OCI-LY7 (cell line): ENCODE measurements at regions not wholly inside any gene's neighbourhood (a gene's known extent, or its start where the extent isn't known, plus 50 kb on each side); places are given as distances from the start of the nearest gene placed in this dataset.

Experiments
- EZH2phosphoT487 ChIP-seq: fragments of 200-600 bp; sonication (generic); IDR thresholded peaks from 2 replicates; pipeline ENCODE4 v1.6.1; 2018; ENCODE audit warnings: low read depth, borderline replicate concordance, mild to moderate bottlenecking, mixed run types, antibody characterized with exemption, low read length, moderate library complexity, mixed read lengths
- TF ChIP-seq, protein P1 (sequence below): fragments of 200-600 bp; sonication (generic); conservative IDR thresholded peaks from 2 replicates; pipeline ENCODE4 v1.5.1; 2014; ENCODE audit warnings: mild to moderate bottlenecking, antibody characterized with exemption, low read length, moderate library complexity, mixed read lengths

DNA sequence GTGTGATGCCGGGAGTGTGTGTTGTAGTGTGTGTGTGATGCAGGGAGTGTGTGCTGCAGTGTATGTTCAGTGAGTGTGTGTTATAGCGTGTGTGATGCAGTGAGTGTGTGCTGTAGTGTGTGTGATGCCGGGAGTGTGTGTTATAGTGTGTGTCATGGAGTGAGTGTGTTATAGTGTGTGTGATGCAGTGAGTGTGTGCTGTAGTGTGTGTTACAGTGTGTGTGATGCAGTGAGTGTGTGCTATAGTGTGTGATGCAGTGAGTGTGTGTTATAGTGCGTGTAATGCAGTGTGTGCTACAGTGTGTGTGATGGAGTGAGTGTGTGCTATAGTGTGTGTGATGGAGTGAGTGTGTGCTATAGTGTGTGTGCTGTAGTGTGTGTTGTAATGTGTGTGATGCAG is 182.1 kb upstream of the SOX11 start:
- TF ChIP-seq, protein P1, sequence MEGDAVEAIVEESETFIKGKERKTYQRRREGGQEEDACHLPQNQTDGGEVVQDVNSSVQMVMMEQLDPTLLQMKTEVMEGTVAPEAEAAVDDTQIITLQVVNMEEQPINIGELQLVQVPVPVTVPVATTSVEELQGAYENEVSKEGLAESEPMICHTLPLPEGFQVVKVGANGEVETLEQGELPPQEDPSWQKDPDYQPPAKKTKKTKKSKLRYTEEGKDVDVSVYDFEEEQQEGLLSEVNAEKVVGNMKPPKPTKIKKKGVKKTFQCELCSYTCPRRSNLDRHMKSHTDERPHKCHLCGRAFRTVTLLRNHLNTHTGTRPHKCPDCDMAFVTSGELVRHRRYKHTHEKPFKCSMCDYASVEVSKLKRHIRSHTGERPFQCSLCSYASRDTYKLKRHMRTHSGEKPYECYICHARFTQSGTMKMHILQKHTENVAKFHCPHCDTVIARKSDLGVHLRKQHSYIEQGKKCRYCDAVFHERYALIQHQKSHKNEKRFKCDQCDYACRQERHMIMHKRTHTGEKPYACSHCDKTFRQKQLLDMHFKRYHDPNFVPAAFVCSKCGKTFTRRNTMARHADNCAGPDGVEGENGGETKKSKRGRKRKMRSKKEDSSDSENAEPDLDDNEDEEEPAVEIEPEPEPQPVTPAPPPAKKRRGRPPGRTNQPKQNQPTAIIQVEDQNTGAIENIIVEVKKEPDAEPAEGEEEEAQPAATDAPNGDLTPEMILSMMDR = no peak
- TF ChIP-seq EZH2phosphoT487 = no peak
